ENCODE measurements at regions not wholly inside any gene's neighbourhood (a gene's known extent, or its start where the extent isn't known, plus 50 kb on each side); places are given as distances from the start of the nearest gene placed in this dataset.
"Not testable (repeated sequence)": the region's sequence is repeated elsewhere in the genome, so short reads cannot be mapped to it uniquely, and the experiment has no call there.

DNA sequence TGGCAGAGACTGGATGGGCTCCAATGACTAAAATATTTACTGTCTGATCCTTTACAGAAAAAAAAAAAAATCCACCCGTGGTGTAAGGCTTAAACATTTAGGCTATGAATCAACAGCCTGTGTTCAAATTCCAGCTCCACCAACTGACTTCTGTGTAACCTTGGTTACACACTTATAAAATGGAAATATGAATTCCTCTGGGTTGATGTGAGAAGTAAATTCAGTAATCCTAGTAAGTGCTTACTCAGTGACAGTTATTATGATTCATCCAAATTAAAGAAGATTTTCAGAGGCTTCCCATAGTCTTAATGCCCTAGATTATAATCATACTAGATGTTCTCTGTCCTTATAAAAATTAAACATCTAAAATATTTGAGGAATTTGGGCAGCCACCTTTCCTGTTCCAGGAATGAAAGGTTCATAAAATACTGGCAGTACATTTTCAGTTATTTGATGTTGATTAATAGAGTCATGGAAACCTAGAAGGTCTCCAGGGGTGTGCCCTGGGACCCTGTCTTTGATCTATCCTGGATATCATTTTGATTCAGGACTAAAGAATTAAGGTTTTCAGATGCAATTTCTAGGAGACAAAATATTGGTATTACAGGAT lies 180.3 kb upstream of the ZNF217 start:
- no peaks in the 10 kb centered on the region for H3K27me3 ChIP-seq (ENCODE audit: insufficient read depth, insufficient read length)
- no peaks in the 10 kb centered on the region for H3K4me1 ChIP-seq (ENCODE audit: insufficient read depth, insufficient read length)
- no peaks in the 10 kb centered on the region for H3K36me3 ChIP-seq (ENCODE audit: insufficient read depth, insufficient read length, low read length)
- no peak for TF ChIP-seq ZNF274 (IDR thresholded peaks at IDR 0.05; ENCODE audit: low read depth, low read length)
- TF ChIP-seq YY1 (IDR thresholded peaks at IDR 0.05; ENCODE audit: insufficient read depth, insufficient read length), result no peak
- TF ChIP-seq SUZ12 (IDR thresholded peaks at IDR 0.05; ENCODE audit: extremely low read depth, insufficient read depth, insufficient read length), result no peak
- DNase-seq (ENCODE audit: low read depth, low spot score), result no peak
- no peak overlapping the region for H3K9ac ChIP-seq (ENCODE audit: insufficient read length, low read depth)
- H3K4me3 ChIP-seq (ENCODE audit: insufficient read length, low read depth), result no peak overlapping the region
- no peaks in the 10 kb centered on the region for H3K9me3 ChIP-seq (ENCODE audit: insufficient read depth, low read length)

DNA sequence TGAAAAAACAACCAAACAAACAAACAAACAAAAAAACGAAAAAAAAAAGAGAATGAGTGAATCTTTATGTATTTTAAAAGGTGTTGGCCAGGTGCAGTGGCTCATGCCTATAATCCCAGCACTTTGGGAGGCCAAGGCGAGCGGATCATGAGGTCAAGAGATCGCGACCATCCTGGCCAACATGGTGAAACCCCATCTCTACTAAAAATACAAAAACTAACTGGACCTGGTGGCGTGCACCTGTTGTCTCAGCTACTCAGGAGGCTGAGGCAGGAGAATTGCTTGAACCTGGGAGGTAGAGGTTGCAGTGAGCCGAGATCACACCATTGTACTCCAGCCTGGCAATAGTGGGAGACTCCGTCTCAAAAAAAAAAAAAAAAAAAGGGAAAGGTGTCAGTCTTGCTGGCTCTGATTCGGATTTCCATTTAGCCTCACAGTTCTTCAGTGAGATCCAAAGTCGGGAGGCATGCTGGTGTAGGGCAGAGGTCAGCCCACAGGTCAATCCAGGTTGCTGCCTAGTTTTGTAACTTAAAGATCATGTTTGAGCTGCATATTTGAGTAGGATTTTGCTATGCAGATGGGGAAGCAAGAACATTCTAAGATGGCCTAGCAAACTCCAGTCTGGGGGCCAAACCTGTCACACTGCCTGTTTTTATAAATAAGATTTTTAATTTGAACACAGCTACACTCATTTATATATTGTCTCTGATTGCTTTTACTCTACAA lies 179.6 kb upstream of the ZNF217 start:
- not testable (repeated sequence) for H3K36me3 ChIP-seq (ENCODE audit: insufficient read depth, insufficient read length, low read length); H3K4me1 ChIP-seq (ENCODE audit: insufficient read depth, insufficient read length); DNase-seq (ENCODE audit: low read depth, low spot score); H3K9me3 ChIP-seq (ENCODE audit: insufficient read depth, low read length); H3K4me3 ChIP-seq (ENCODE audit: insufficient read length, low read depth); H3K27me3 ChIP-seq (ENCODE audit: insufficient read depth, insufficient read length); H3K9ac ChIP-seq (ENCODE audit: insufficient read length, low read depth)

DNA sequence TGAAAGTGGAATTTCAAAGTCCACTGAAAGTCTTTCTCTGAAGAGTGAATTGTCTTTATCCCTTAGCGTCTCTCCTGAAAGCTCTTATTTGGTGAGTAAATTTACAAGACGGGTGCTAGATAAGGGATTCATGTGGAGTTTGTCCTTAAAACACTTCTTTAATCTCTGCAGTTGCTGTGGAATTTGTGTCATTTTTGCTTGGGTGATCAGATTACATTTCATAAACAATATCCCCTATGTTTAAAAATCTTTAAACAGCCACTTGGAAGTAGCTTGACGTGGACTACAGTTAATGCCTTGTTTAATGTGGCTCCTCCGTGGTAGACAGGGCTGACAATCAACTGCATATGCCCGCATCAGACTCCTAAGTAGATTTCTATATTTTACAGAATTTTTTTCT lies 175.4 kb upstream of the ZNF217 start:
- Histone ChIP-seq H3K9me3 (ENCODE audit: insufficient read depth, low read length) (no peaks in the 10 kb centered on the region), H3K36me3 (ENCODE audit: insufficient read depth, insufficient read length, low read length) (no peaks in the 10 kb centered on the region), H3K4me1 (ENCODE audit: insufficient read depth, insufficient read length) (no peaks in the 10 kb centered on the region), H3K9ac (ENCODE audit: insufficient read length, low read depth) (no peak overlapping the region), H3K27me3 (ENCODE audit: insufficient read depth, insufficient read length) (no peaks in the 10 kb centered on the region), H3K4me3 (ENCODE audit: insufficient read length, low read depth) (no peak overlapping the region)
- TF ChIP-seq SUZ12 (IDR thresholded peaks at IDR 0.05; ENCODE audit: extremely low read depth, insufficient read depth, insufficient read length) (no peak), YY1 (IDR thresholded peaks at IDR 0.05; ENCODE audit: insufficient read depth, insufficient read length) (no peak), ZNF274 (IDR thresholded peaks at IDR 0.05; ENCODE audit: low read depth, low read length) (no peak)
- DNase-seq (ENCODE audit: low read depth, low spot score), result no peak

DNA sequence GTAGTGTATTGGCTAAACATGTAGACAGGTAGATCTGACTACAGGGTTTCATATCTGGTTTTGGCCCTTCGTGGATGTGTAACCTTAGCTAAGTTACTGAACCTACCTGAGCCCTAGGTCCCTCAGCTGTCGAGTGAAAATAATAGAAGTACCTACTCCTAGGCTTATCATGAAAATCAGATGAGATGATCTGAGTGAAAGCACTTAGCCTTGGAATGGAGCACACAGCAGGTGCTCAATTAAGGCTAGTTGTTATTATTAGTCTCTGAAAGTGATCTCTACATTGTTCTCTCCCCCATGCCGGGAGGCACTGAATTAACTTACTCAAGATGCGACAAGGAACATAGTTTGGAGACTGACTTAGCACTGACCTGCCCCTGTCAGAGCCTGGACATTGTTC lies 174.7 kb upstream of the ZNF217 start:
- TF ChIP-seq SUZ12 (IDR thresholded peaks at IDR 0.05; ENCODE audit: extremely low read depth, insufficient read depth, insufficient read length) (no peak), ZNF274 (IDR thresholded peaks at IDR 0.05; ENCODE audit: low read depth, low read length) (no peak), YY1 (IDR thresholded peaks at IDR 0.05; ENCODE audit: insufficient read depth, insufficient read length) (no peak)
- Histone ChIP-seq H3K27me3 (ENCODE audit: insufficient read depth, insufficient read length) (no peaks in the 10 kb centered on the region), H3K4me3 (ENCODE audit: insufficient read length, low read depth) (no peak overlapping the region), H3K9ac (ENCODE audit: insufficient read length, low read depth) (no peak overlapping the region), H3K36me3 (ENCODE audit: insufficient read depth, insufficient read length, low read length) (no peaks in the 10 kb centered on the region), H3K4me1 (ENCODE audit: insufficient read depth, insufficient read length) (peaks cover under 1% of the 10 kb centered on the region), H3K9me3 (ENCODE audit: insufficient read depth, low read length) (no peaks in the 10 kb centered on the region)
- DNase-seq (ENCODE audit: low read depth, low spot score), result peak; percentile 94

DNA sequence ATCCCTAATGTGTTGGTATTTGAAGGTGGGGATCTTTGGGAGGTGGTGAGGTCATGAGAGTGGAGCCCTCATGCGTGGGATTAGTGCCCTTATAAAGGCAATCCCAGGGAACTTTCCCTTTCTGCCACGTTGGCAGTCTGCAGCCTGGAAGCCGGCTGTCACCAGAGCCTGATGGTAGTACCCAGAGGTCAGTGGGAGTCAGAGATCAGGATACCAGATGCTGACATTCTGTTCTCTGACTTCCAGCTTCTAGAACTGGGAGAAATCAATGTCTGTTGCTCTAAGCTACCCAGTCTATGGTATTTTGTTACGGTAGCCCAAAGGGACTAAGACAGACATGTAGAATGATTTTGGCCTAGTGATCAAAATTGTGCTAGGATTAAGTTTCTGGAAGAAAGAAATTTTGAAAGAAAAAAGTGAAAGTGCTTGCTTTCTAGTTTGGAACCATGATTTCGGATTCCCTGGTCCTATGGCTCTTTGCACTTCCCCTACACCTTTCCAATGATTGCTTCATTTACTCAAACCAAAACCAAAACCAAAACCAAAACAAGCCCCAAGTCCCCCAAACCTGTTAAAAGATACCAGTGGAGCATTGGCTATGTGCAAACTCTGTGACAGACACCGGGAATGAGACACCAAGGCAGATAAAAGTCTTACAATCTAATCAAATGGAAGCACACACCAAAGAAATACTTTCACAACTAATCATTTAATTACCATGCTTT lies 173.7 kb upstream of the ZNF217 start:
- Histone ChIP-seq H3K36me3 (ENCODE audit: insufficient read depth, insufficient read length, low read length) (no peaks in the 10 kb centered on the region), H3K4me3 (ENCODE audit: insufficient read length, low read depth) (no peak overlapping the region), H3K27me3 (ENCODE audit: insufficient read depth, insufficient read length) (no peaks in the 10 kb centered on the region), H3K9ac (ENCODE audit: insufficient read length, low read depth) (no peak overlapping the region), H3K9me3 (ENCODE audit: insufficient read depth, low read length) (no peaks in the 10 kb centered on the region), H3K4me1 (ENCODE audit: insufficient read depth, insufficient read length) (peaks cover 2% of the 10 kb centered on the region)
- no peak for DNase-seq (ENCODE audit: low read depth, low spot score)
- no peak for TF ChIP-seq ZNF274 (IDR thresholded peaks at IDR 0.05; ENCODE audit: low read depth, low read length)
- TF ChIP-seq YY1 (IDR thresholded peaks at IDR 0.05; ENCODE audit: insufficient read depth, insufficient read length), result no peak
- TF ChIP-seq SUZ12 (IDR thresholded peaks at IDR 0.05; ENCODE audit: extremely low read depth, insufficient read depth, insufficient read length), result no peak

DNA sequence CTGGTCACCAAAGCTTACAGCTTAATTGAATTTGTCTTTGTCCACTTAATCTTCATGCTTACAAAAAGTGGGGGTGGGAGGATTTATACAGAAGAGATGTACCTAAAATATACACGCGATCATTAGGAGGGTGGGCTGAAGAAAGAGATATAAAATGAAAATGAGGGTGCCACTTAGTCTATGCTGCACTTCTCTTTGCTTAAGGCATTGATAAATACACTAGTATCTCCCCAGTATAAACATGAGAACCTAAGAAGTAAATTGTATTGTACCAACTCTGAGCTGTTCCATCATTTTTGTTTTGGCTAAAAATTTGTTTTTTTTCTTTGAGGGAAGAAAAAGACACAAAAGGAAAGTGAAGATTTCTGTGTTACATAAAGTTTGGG lies 170.8 kb upstream of the ZNF217 start:
- H3K27me3 ChIP-seq (ENCODE audit: insufficient read depth, insufficient read length), result no peaks in the 10 kb centered on the region
- peaks cover 2% of the 10 kb centered on the region for H3K4me1 ChIP-seq (ENCODE audit: insufficient read depth, insufficient read length)
- H3K9ac ChIP-seq (ENCODE audit: insufficient read length, low read depth), result peak overlapping the region; percentile 11
- H3K9me3 ChIP-seq (ENCODE audit: insufficient read depth, low read length), result no peaks in the 10 kb centered on the region
- no peak for TF ChIP-seq ZNF274 (IDR thresholded peaks at IDR 0.05; ENCODE audit: low read depth, low read length)
- no peak for TF ChIP-seq YY1 (IDR thresholded peaks at IDR 0.05; ENCODE audit: insufficient read depth, insufficient read length)
- no peak for TF ChIP-seq SUZ12 (IDR thresholded peaks at IDR 0.05; ENCODE audit: extremely low read depth, insufficient read depth, insufficient read length)
- H3K4me3 ChIP-seq (ENCODE audit: insufficient read length, low read depth), result no peak overlapping the region
- no peak for DNase-seq (ENCODE audit: low read depth, low spot score)
- H3K36me3 ChIP-seq (ENCODE audit: insufficient read depth, insufficient read length, low read length), result no peaks in the 10 kb centered on the region

DNA sequence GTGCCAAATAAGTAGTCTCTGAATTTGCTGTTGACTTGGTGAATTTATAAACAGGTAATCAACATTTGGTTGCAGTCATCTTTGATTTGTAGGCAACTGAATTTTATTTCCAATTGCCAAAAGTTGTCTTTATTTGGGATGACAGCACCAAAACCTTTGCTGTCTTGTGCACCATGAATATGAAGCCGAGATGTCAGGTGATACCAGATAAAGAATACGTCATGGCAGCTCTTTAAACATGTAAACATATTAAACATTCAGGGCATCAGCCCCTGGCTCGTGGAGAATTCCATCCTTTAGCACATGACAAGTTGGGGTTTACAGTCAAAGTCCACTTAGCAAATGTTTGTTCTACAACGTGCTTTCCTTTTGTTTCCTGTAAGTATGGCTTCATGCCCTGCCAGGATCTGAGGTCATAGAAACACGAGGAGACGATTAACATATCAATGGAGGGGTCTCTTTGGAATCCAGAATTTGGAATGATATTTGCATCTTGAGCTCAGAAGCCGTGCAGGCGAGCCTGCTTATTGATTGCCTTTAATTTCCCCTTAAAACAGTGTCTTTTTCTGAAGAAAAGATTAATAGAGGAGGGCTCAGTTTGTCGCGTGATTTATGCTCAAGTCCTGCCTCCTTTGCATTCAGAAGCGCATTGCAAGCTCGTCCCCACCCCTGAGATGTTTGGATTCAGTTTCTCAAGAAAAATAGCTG lies 170.2 kb upstream of the ZNF217 start:
- H3K36me3 ChIP-seq (ENCODE audit: insufficient read depth, insufficient read length, low read length), result no peaks in the 10 kb centered on the region
- no peak overlapping the region for H3K9ac ChIP-seq (ENCODE audit: insufficient read length, low read depth)
- H3K4me3 ChIP-seq (ENCODE audit: insufficient read length, low read depth), result no peak overlapping the region
- peaks cover 2% of the 10 kb centered on the region for H3K4me1 ChIP-seq (ENCODE audit: insufficient read depth, insufficient read length)
- TF ChIP-seq YY1 (IDR thresholded peaks at IDR 0.05; ENCODE audit: insufficient read depth, insufficient read length) (no peak), ZNF274 (IDR thresholded peaks at IDR 0.05; ENCODE audit: low read depth, low read length) (no peak), SUZ12 (IDR thresholded peaks at IDR 0.05; ENCODE audit: extremely low read depth, insufficient read depth, insufficient read length) (no peak)
- DNase-seq (ENCODE audit: low read depth, low spot score), result peak; percentile 84
- no peaks in the 10 kb centered on the region for H3K9me3 ChIP-seq (ENCODE audit: insufficient read depth, low read length)
- H3K27me3 ChIP-seq (ENCODE audit: insufficient read depth, insufficient read length), result no peaks in the 10 kb centered on the region

DNA sequence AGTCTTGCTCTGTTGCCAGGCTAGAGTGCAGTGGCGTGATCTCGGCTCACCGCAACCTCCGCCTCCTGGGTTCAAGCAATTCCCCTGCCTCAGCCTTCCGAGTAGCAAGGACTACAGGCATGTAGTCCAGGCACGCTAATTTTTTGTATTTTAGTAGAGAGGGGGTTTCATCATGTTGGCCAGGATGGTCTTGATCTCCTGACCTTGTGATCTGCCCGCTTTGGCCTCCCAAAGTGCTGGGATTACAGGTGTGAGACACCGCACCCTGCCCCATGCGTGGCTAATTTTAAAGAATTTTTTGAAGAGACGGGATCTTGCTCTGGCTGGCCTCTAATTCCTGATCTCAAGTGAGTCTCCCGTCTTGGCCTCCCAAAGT lies 168.8 kb upstream of the ZNF217 start:
- H3K4me3 ChIP-seq (ENCODE audit: insufficient read length, low read depth); H3K27me3 ChIP-seq (ENCODE audit: insufficient read depth, insufficient read length); H3K4me1 ChIP-seq (ENCODE audit: insufficient read depth, insufficient read length); DNase-seq (ENCODE audit: low read depth, low spot score); H3K36me3 ChIP-seq (ENCODE audit: insufficient read depth, insufficient read length, low read length); H3K9me3 ChIP-seq (ENCODE audit: insufficient read depth, low read length); H3K9ac ChIP-seq (ENCODE audit: insufficient read length, low read depth): not testable (repeated sequence)
